Eye (tissue), 1 donor: ENCODE measurements at regions not wholly inside any gene's neighbourhood (a gene's known extent, or its start where the extent isn't known, plus 50 kb on each side); places are given as distances from the start of the nearest gene placed in this dataset.

Experiments
- DNase-seq: peaks from one replicate; pipeline ENCODE4 v3.0.0-alpha.2; 2015

GRCh38 chr5:66503203-66503789 is 92.9 kb upstream of the MAST4 start:
- no peak for DNase-seq

- DNase-seq = no peak
These were observed 89.1 kb upstream of the MAST4 start for GRCh38 chr5:66507106-66507505.

- no peak for DNase-seq
These were observed 84.7 kb upstream of the MAST4 start for GRCh38 chr5:66511491-66511890.

- DNase-seq = no peak
These were observed 83.1 kb upstream of the MAST4 start for GRCh38 chr5:66513130-66513529.

- no peak for DNase-seq
These were observed 81.0 kb upstream of the MAST4 start for GRCh38 chr5:66515209-66515608.

GRCh38 chr5:66516550-66516949 is 79.6 kb upstream of the MAST4 start:
- peak; percentile 45 for DNase-seq

GRCh38 chr5:66517351-66517750 is 78.8 kb upstream of the MAST4 start:
- no peak for DNase-seq

GRCh38 chr5:66518052-66518451 is 78.1 kb upstream of the MAST4 start:
- DNase-seq = no peak

- DNase-seq = peak; percentile 30
These were observed 77.4 kb upstream of the MAST4 start for GRCh38 chr5:66518753-66519152.

GRCh38 chr5:66519626-66520025 is 76.6 kb upstream of the MAST4 start:
- DNase-seq = no peak

GRCh38 chr5:66520854-66521253 is 75.3 kb upstream of the MAST4 start:
- peak; percentile 6 for DNase-seq

GRCh38 chr5:66527478-66528035 is 68.6 kb upstream of the MAST4 start:
- DNase-seq = peak; percentile 26

GRCh38 chr5:66529182-66529581 is 67.0 kb upstream of the MAST4 start:
- no peak for DNase-seq

GRCh38 chr5:66529704-66530103 is 66.5 kb upstream of the MAST4 start:
- no peak for DNase-seq

- DNase-seq = no peak
These were observed 58.1 kb upstream of the MAST4 start for GRCh38 chr5:66538126-66538525.

GRCh38 chr5:66538531-66538930 is 57.7 kb upstream of the MAST4 start:
- no peak for DNase-seq

- no peak for DNase-seq
These were observed 56.1 kb upstream of the MAST4 start for GRCh38 chr5:66540078-66540477.

- no peak for DNase-seq
These were observed 53.5 kb upstream of the MAST4 start for GRCh38 chr5:66542711-66543110.
